AG08395 (cell line): ENCODE measurements at regions not wholly inside any gene's neighbourhood (a gene's known extent, or its start where the extent isn't known, plus 50 kb on each side); places are given as distances from the start of the nearest gene placed in this dataset.
A peak's percentile ranks its signal among the peaks of the same experiment; 100 is the strongest.

Experiments used
- DNase-seq: peaks from one replicate; pipeline ENCODE4 v3.0.0; 2012; ENCODE audit warnings: mixed read lengths, low spot score

GRCh38 chr5:67299231-67299735 is 102.7 kb upstream of the CD180 start:
- DNase-seq: peak; percentile 50

- DNase-seq: no peak
Measured at GRCh38 chr5:67297802-67298532, 101.4 kb upstream of the CD180 start.

- no peak for DNase-seq
Measured at GRCh38 chr5:67297376-67297775, 100.8 kb upstream of the CD180 start.

- DNase-seq: no peak
Measured at GRCh38 chr5:67294266-67294938, 97.8 kb upstream of the CD180 start.

- DNase-seq: no peak
Measured at GRCh38 chr5:67293226-67293625, 96.6 kb upstream of the CD180 start.

GRCh38 chr5:67292201-67292940 is 95.8 kb upstream of the CD180 start:
- no peak for DNase-seq

- DNase-seq: no peak
Measured at GRCh38 chr5:67291671-67292070, 95.1 kb upstream of the CD180 start.

- no peak for DNase-seq
Measured at GRCh38 chr5:67291066-67291465, 94.5 kb upstream of the CD180 start.

GRCh38 chr5:67290655-67291054 is 94.1 kb upstream of the CD180 start:
- DNase-seq: no peak

GRCh38 chr5:67289763-67290521 is 93.3 kb upstream of the CD180 start:
- peak; percentile 34 for DNase-seq

GRCh38 chr5:67287510-67288268 is 91.1 kb upstream of the CD180 start:
- peak; percentile 70 for DNase-seq

- DNase-seq: no peak
Measured at GRCh38 chr5:67286006-67286405, 89.4 kb upstream of the CD180 start.

GRCh38 chr5:67283988-67284487 is 87.4 kb upstream of the CD180 start:
- DNase-seq: no peak

- no peak for DNase-seq
Measured at GRCh38 chr5:67283275-67283987, 86.8 kb upstream of the CD180 start.

- no peak for DNase-seq
Measured at GRCh38 chr5:67281874-67282273, 85.3 kb upstream of the CD180 start.

- no peak for DNase-seq
Measured at GRCh38 chr5:67273689-67274356, 77.2 kb upstream of the CD180 start.

- no peak for DNase-seq
Measured at GRCh38 chr5:67272453-67273130, 76.0 kb upstream of the CD180 start.

- DNase-seq: peak; percentile 82
Measured at GRCh38 chr5:67268231-67269021, 71.8 kb upstream of the CD180 start.
